Right lobe of liver (tissue), 6 donors: ENCODE measurements at regions not wholly inside any gene's neighbourhood (a gene's known extent, or its start where the extent isn't known, plus 50 kb on each side); places are given as distances from the start of the nearest gene placed in this dataset.

Source experiments
- ATAC-seq, 4 donors: fragments of 200-7000 bp; cut with Tn5 transposase; one replicate each; pipeline ENCODE4 v1.9.1; 2020; ENCODE audit warnings: mild to moderate bottlenecking in 4 of 4, moderate library complexity in 4 of 4
- DNase-seq, 3 donors: peaks; one replicate each; pipeline ENCODE4 v3.0.0-alpha.2; 2020
- H3K27ac ChIP-seq, 3 donors: fragments of 200-600 bp; one replicate each; pipeline ENCODE4 v1.8.0; 2022
- H3K27me3 ChIP-seq, 2 donors: fragments of 200-600 bp; one replicate each; pipeline ENCODE4 v1.8.0; 2022
- H3K36me3 ChIP-seq, 4 donors: fragments of 200-600 bp; sonication (generic) in 1 of 4; one replicate each; pipeline versions ENCODE4 v1.5.1 to v1.8.0; 2017 to 2022; ENCODE audit warnings: control low read depth in 1 of 4
- H3K4me1 ChIP-seq, 4 donors: fragments of 200-600 bp; sonication (generic) in 1 of 4; one replicate each; pipeline versions ENCODE4 v1.5.1 to v1.8.0; 2017 to 2022; ENCODE audit warnings: control low read depth in 1 of 4
- H3K4me3 ChIP-seq, 3 donors: fragments of 200-600 bp; one replicate each; pipeline ENCODE4 v1.8.0; 2022
- H3K9me3 ChIP-seq, 4 donors: fragments of 200-600 bp; sonication (generic) in 1 of 4; one replicate each; pipeline versions ENCODE4 v1.5.1 to v1.8.0; 2017 to 2022; ENCODE audit warnings: control low read depth in 1 of 4
- CTCF ChIP-seq, 4 donors: fragments of 200-600 bp in 3 of 4; fragments of 450-650 bp in 1 of 4; IDR thresholded peaks; one replicate each; pipeline versions ENCODE4 v1.5.1 to v1.8.0; 2016 to 2022; ENCODE audit warnings: antibody characterized with exemption in 4 of 4, mild to moderate bottlenecking in 2 of 4
- POLR2A ChIP-seq: fragments of 450-650 bp; IDR thresholded peaks from one replicate; pipeline ENCODE4 v1.6.1; 2017; ENCODE audit warnings: antibody characterized with exemption, mild to moderate bottlenecking
- WGBS: methylation state at CpG from one replicate; pipeline ENCODE4 v1.1.6; 2018; ENCODE audit warnings: low coverage, low lambda C conversion rate; ENCODE audit not compliant: insufficient coverage; ENCODE audit errors: missing lambda C conversion rate; 5-methylcytosine and 5-hydroxymethylcytosine counted together
- intact Hi-C, 2 donors: fragments of 100-400 bp; cut with DNase I; formaldehyde crosslinking; loops; one replicate each; pipeline versions ENCODE4 v1.11.2 to v1.14.1; 2022
- donor health status: DM: no; HTN: yes; CAD: no.
- donor health status: DM: no; HTN: no; CAD: no.
- donor health status: DM: no; HTN: no; CAD: no.
- donor health status: DM: no; HTN: yes; CAD: no.
- donor health status: DM: no; HTN: yes; CAD: no.

- TF ChIP-seq POLR2A (no peak), CTCF (IDR thresholded peaks at IDR 0.05) (no peak)
- H3K27ac ChIP-seq, result no peak overlapping the region
- no peaks in the 10 kb centered on the region for H3K9me3 ChIP-seq
- H3K4me1 ChIP-seq, result no peaks in the 10 kb centered on the region
- H3K27me3 ChIP-seq, result no peaks in the 10 kb centered on the region
- WGBS, result 30% methylated on average over 1 of the region's 1 CpG
- intact Hi-C loops, result no loop called here
- no peaks in the 10 kb centered on the region for H3K36me3 ChIP-seq
- DNase-seq (no peak), ATAC-seq (no peak)
- no peak overlapping the region for H3K4me3 ChIP-seq
Observed at GRCh38 chr11:80034801-80035200, 594.0 kb upstream of the TENM4 start.

- TF ChIP-seq CTCF (IDR thresholded peaks at IDR 0.05) (no peak), POLR2A (no peak)
- Histone ChIP-seq H3K9me3 (no peaks in the 10 kb centered on the region), H3K4me3 (no peak overlapping the region), H3K36me3 (no peaks in the 10 kb centered on the region), H3K27ac (no peak overlapping the region), H3K27me3 (no peaks in the 10 kb centered on the region), H3K4me1 (no peaks in the 10 kb centered on the region)
- ATAC-seq (no peak), DNase-seq (no peak)
- WGBS, result 33% methylated on average over 3 of the region's 3 CpGs
- intact Hi-C loops, result no loop called here
Observed at GRCh38 chr11:80031014-80031600, 590.3 kb upstream of the TENM4 start.

- Histone ChIP-seq H3K27ac (no peak overlapping the region), H3K9me3 (no peaks in the 10 kb centered on the region), H3K27me3 (no peaks in the 10 kb centered on the region), H3K4me3 (no peak overlapping the region), H3K36me3 (no peaks in the 10 kb centered on the region), H3K4me1 (no peaks in the 10 kb centered on the region)
- WGBS, result 20% methylated on average over 2 of the region's 3 CpGs
- ATAC-seq (no peak), DNase-seq (no peak)
- intact Hi-C loops, result no loop called here
- TF ChIP-seq CTCF (IDR thresholded peaks at IDR 0.05) (no peak), POLR2A (no peak)
Observed at GRCh38 chr11:80028998-80029397, 588.2 kb upstream of the TENM4 start.

- H3K27me3 ChIP-seq, result no peaks in the 10 kb centered on the region
- H3K36me3 ChIP-seq, result no peaks in the 10 kb centered on the region
- no peak overlapping the region for H3K27ac ChIP-seq
- intact Hi-C loops, result no loop called here
- DNase-seq, result no peak
- no peak for ATAC-seq
- TF ChIP-seq POLR2A (no peak), CTCF (IDR thresholded peaks at IDR 0.05) (no peak)
- H3K4me1 ChIP-seq, result no peaks in the 10 kb centered on the region
- H3K9me3 ChIP-seq, result no peaks in the 10 kb centered on the region
- no peak overlapping the region for H3K4me3 ChIP-seq
- WGBS, result 47% methylated on average over 4 of the region's 4 CpGs
Observed at GRCh38 chr11:80024119-80024518, 583.3 kb upstream of the TENM4 start.

GRCh38 chr11:80023386-80023785, 582.6 kb upstream of the TENM4 start:
- ATAC-seq (no peak), DNase-seq (no peak)
- no peak overlapping the region for H3K4me3 ChIP-seq
- intact Hi-C loops, result no loop called here
- H3K4me1 ChIP-seq, result no peaks in the 10 kb centered on the region
- no peaks in the 10 kb centered on the region for H3K27me3 ChIP-seq
- TF ChIP-seq CTCF (IDR thresholded peaks at IDR 0.05) (no peak), POLR2A (no peak)
- H3K27ac ChIP-seq, result no peak overlapping the region
- no peaks in the 10 kb centered on the region for H3K36me3 ChIP-seq
- no peaks in the 10 kb centered on the region for H3K9me3 ChIP-seq
